NCI-H1092 (cell line): ENCODE measurements at regions not wholly inside any gene's neighbourhood (a gene's known extent, or its start where the extent isn't known, plus 50 kb on each side); places are given as distances from the start of the nearest gene placed in this dataset.
"Not testable (repeated sequence)": the region's sequence is repeated elsewhere in the genome, so short reads cannot be mapped to it uniquely, and the experiment has no call there.

ENCODE experiments used
- DNase-seq: peaks from one replicate; lab custom pipeline; 2025; lab: John Stamatoyannopoulos, UW

DNA sequence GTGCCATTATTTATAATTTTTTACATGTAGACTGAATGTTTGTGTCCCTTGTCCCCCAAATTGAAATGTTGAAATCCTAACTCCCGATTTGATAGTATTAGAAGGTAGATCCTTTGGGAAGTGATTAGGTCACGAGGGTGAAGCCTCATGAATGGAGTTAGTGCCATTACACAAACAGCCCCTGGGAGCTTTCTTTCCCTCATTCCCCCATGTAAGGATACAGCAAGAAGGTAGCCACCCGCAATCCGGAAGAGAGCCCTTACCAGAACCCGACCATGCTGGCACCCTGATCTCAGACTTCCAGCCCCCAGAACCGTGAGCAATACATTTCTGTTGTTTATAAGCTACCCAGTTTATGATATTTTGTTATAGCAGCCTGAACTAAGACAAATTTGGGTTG is 143.2 kb downstream of the NPIPB5 start:
- no peak for DNase-seq

DNA sequence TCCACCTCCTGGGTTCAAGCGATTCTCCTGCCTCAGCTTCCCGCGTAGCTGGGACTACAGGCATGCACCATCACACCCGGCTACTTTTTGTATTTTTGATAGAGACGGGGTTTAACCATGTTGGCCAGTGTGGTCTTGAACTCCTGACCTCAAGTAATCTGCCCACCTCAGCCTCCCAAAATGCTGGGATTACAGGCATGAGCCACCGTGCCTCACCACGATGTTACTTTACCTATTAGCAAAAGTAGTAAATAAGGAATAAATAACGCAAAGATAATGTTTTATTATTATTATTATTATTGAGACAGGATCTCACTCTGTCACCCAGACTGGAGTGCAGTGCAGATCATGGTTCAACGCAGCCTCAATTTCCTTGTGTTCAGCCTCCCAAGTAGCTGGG is 145.9 kb downstream of the NPIPB5 start:
- not testable (repeated sequence) for DNase-seq

DNA sequence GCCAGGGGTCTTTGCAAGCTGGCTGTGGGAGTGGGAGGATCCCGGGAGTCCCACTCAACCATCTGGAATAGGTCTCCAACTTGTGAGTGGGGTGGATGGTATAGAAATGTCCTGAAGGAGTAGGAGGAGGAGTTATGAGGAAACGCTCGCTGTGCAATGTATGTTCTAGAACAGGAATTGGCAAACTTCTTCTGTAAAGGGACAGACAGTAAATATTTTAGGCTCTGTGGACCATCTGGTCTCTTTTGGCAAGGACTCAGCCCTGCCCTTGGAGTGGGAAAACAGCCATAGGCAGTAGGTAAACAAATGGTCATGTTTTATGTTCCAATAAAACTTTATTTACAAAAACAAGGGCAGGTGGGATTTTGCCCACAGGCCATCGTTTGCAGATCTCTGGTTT is 149.2 kb downstream of the NPIPB5 start:
- peak; percentile 12 for DNase-seq

DNA sequence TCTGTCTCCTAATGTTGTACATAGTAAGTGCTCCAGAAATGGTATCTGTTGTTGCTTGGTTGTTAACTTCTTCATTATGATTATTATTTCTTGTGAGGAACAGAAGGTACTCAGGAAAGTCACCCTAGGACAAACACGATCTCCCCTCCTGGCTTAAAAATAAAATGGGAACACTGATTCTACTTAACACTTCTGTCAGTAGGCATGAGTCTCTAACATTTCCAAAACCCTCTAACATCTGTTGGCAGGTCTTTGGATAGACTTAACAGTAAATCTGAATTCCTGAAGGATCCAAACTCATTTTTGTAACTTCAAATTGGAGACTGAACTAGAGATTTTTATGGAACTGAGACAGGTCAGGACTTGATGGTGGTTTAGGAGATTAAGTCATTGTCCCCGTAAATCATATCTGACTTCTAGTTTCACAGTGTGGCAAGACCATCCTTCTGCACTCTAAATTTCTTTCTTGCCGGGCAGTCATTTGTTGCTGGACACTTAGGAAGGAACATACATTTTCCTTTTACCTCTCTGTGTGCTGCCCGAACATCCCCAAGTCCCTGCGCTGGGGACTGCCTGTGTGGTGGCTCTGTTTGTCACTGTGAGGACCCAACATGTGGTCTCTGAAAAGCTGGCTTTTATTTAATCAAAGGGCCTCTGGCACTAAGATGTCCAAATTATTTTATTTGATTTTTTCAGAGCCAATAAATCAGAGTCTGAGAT is 149.9 kb downstream of the NPIPB5 start:
- no peak for DNase-seq

DNA sequence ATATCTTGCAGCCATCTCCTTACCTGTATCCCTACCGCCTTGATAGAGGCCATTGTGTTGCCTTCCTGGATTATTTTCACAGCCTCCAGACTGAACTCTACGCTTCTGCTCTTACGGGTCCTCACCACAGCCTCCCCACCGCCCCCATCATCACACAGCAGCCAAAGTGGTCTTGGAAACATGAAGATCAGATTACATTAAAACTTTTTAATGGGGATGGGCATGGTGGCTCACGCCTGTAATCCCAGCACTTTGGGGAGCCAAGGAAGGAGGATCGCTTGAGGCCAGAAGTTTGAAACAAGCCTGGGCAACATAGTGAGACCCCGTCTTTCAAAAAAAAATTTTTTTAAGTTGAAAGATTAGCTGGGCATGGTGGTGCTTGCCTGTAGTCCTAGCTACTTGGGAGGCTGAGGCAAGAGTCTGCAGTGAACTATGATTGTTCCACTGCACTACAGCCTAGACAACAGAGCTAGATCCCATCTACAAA is 150.5 kb downstream of the NPIPB5 start:
- DNase-seq = no peak

DNA sequence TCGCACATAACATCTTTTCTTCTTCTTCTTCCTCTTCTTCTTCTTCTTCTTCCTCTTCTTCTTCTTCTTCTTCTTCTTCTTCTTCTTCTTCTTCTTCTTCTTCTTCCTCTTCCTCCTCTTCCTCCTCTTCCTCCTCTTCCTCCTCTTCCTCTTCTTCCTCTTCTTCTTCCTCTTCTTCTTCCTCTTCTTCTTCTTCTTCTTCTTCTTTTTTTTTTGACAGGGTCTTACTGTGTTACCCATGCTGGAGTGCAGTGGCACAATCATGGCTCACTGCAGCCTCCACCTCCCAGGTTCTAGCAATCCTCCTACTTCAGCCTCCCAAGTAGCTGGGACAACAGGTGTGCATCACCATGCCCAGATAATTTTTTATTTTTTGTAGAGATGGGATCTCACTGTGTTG is 151.0 kb upstream of the HS3ST2 start:
- DNase-seq = not testable (repeated sequence)

DNA sequence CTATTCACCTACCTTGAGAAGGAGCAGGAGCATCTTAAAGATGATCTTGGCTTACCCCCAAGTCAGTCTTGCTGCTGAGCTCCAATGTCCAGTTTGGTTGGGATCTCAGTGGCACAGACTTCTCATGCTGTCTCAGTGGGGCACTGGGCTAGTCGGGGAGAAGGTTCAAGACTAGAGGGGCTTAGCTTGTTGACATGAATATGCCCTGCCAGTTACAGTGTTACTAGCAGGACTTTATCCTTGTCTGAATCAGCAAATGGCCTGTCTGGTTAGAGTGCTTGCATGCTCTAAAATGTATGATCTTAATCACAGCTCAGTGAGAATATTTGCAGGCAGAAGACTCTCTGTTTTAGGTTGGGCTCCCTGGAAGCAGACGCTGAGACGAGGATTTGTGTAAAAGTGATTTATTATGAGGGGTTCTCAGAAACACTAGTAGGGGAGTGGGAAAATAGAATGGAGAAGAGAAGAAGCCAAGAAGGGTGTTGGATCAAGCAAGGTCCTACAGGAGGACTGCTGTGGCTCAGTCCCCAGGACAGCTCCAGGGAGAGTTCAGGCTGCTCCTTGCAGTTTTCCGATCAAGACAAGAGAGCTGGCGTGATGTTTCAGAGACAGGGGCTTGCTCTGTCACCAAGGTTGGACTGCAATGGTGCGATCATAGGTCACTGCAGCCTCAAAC is 150.4 kb upstream of the HS3ST2 start:
- no peak for DNase-seq

DNA sequence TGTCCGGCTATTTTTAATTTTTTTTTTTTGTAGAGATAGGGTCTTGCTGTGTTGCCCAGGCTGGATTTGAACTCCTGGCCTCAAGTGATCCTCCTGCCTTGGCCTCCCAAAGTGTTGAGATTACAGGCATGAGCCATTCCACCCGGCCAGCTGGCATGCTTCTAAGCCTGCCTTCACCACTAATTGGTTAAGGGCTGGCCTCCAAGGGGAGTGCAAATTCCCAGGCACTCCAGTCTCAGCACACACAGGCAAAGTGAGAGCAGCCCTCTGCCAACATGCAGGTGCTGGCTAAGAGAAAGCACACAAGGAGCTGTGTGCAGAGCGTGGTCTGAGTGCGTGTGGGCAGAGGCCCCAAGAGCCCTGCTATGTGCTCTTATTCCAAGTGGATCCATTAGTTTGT is 149.8 kb upstream of the HS3ST2 start:
- peak; percentile 62 for DNase-seq

DNA sequence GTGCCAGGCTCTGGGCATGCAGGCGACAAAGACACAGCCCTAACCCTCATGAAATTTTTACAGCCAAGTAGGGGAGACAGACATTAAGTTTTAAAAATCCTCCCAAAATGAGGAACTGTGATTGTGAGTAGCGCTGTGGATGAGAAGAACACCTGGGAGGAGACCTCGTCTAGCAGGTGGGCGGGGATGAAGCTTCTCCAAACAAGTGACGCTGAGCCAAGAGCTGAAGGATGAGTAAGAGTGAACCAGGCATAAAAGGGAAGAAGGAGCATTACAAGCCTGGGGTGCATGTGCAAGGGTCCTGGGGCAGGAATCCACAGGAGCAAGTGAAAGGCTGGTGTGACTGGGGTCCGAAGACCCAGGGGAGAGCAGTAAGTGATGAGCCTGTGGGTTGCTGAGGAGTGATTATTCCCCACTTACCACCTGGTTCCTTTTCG is 149.4 kb upstream of the HS3ST2 start:
- DNase-seq = no peak

DNA sequence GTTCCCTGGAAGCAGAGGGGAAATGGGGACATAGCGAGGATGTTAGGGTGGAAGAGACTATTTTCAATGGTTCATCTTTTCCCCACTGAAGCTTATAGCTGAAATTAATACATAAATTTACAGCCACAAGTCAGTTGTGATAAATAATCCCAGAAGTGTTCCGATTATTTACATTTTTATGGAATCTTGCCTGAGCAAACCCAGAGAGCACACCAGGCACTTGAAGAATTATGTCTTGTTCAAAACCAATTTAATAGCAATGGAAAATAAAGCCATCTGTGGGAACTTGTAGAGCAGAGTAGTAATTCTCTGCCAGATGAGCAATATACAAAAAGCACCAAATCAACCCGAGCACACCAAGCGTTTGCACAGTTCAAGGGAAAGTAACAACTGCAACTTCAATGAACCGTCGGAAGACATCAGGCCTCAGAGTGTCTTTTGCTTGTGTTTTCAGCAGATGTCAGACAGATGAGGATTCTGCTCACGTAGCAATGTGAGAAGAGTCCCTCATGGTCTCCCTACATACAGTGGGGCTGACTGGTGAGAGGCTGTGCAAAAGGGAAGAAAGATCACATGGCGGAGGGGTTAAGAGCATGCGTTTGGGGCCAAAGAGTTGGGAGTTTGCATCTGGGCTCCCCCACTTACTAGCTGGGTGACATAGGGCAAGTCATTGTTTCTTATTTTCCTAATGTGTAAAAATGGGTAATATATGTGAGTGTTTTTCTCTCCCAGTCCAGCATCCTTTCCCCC is 148.7 kb upstream of the HS3ST2 start:
- DNase-seq = no peak

DNA sequence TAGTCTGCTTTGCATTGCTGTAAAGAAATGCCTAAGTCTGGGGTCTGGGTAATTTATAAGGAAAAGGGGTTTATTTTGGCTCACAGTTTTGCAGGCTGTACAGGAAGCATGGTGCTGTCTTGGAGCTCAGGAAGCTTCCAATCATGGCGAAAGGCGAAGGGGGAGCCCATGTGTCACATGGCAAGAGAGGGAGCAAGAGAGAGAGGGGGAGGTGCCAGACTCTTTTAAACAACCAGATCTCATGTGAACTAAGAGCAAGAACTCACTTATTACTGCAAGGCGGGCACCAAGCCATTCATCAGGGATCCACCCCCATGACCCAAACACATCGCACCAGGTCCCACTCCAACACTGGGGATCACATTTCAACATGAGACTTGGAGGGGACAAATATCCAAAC is 148.2 kb upstream of the HS3ST2 start:
- DNase-seq = no peak

DNA sequence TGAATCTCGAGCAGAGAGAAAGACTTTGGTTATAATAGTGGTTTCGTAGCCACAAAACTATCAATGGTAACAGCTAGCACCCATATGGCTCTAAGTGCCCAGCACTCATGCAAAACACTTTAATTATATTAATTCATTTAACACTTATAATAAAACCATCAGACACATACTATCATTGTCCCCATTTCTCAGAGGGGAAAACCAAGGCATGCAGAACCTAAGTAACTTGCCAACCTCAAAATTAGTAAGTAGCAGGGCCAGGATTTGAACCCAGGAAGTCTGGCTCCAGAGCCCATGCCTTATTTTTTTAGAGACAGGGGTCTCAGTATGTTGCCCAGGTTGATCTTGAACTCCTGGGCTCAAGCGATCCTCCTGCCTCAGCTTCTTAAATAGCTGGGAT is 145.6 kb upstream of the HS3ST2 start:
- no peak for DNase-seq

DNA sequence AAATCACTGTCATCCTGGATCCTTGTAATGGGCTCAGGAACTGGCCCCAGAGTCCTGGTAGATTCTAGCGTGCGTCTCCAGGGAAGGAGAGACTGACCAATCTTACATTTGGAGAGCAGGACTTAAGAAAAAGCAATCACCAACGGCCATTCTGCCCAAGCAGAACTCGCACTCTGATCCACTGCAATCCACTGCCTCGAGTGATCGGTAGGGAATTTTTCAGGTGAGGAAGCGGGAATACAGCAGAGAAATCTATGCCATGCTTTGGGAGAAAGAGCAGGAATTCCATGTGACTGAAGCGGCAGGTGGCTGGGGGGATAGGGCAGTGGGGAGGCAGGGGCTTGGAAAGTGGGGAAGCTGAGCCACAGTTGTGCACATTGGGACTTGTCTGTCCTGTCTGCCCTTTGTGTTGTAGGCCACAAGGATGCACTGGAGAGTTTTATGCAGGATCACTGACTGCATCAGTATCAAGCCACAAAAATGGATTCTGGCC is 143.9 kb upstream of the HS3ST2 start:
- DNase-seq = no peak

DNA sequence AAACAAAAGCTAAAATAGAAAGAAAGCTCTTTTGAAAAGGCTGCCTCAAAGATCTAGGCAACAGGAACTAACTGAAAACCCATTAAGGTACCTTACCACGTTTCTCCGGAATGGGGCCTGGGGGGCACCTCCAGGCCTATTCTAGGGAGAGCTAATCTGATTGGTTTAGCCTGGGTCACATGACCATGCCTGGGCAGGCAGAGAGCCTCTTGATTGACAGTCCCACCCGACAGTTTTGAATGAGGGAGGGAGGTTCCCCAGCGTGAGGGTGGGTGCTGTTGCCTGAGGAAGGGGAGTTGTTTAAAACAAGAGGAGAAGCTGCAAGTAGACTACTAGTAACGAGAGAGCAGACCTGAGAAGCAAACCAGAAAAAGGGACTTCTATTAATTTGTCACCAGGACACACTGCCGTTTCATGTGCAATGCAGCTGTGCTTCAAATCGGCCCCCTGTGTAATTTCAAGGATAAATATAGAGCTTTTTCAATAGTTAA is 143.4 kb upstream of the HS3ST2 start:
- no peak for DNase-seq

DNA sequence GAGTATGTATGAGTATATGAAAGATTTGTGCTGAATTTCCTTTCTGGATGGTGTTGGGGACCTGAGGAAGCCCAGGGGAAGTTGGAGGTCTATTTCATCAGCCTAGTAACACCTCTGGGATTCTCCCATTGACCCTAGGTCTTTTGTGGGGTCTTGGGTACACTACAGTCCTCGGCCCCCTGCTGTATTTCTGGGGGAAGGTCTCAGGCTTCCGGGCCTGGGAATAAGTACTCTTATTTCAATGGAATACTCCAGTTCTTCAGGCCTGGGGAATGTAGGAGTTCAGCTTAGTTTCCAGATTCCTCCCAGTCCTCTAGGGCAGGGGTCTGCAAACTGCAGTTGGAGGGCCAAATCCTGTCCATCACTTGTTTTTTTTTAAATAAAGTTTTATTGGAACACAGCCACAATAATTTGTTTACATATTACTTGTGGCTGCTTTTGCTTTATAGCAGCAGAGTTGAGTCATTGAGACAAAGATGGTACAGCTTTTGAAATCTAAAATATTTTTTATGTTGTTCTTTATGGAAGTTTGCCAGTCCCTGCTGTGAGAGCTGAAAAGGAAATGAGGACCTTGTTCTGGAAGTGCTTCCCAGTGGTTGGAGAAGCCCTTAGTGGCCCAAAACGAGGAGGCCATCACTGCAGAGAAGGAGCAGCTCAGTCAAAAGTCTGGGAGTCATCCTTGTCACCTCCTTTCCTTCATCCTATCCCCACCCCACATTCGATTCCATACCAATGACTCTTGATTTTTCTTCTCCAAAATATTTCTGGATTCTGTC is 142.5 kb upstream of the HS3ST2 start:
- no peak for DNase-seq

DNA sequence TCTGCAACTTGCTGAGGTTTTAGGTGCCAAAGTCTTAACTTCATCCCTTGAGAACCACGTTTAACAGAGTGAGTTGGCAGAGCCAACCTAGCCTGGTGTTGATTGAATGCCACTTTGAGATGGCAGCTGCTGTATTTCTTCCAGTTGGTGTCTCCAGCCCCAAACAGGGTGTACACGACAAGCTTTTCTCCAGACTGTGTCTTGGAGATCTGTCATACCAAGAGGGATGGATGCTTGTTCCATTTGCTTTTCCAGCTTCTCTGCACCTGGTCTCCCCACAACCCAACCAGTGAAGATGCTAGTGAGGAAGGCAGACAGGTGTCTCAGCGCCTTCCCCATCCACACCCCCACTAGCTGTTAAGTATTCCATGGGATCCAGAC is 141.1 kb upstream of the HS3ST2 start:
- no peak for DNase-seq

DNA sequence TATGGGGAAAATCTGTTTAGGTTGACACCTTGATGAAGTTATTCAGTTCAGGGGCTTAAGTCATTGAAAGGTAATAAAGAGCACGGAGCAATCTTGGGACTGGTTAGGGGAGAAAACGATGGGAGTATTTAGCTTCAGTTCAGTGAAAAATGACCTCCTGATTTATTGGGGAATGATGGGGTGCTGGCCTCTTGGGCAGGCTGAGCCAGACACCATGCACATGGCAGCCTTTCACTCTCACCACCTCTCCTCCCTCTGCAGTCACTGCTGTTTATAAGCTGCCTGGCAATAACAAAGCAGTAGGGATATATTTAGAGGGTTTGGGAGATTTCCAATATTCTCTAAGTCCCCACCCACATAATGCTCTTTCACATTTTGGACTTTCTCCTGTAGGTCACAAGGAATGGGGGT is 140.5 kb upstream of the HS3ST2 start:
- no peak for DNase-seq

DNA sequence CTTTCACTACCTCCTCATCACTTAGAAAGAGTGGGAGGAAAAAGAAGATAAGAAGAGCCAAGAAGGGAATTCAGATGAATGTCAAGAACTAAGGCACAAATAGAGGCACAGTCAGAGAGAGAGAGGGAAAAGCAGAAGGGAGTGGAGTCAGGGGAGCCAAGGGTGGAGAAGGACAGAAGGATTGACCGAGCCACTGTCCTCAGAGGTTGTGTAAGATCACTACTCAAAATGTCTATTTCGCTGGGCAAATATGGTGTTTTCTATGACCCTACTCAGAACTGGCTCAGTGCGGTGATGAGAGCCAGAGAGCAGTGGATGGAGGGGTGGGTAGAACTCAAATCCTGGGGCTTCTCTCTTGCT is 139.2 kb upstream of the HS3ST2 start:
- no peak for DNase-seq

DNA sequence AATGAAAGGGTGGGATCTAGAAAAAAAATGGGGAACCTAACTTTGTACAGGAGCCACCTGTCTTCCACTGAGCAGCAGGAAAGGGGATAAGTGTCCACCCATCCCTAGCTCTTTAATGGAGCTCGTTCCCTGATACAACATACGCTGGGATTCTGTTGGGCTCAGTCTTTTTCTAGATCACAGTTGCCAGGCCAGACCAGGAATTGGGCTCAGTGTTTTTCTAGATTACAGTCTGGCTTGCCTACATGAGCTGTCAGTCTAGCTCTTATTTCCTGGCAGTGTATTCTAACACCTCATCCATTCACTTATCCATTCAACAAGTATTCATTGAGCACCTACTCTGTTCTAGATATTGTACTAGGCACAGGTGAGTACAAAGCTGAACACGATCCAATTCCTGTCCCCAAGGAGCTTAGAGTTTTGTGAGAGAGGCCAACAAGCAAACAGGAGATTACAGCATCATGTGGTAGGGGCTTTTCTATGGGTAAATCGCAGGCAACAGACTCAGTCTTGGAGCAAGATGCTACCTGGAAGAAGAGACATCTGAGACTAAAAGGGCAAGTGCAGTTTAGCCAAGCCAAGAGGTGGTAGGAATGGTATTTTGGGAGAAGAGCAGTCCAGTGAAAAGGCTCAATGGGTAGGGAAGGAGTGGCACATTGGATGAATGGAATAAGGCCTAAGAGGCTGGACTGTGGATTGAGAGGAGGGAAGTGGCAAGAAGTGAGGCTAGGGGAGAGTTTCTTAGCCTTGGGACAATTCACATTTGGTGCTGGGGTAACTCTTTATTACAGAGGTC is 138.0 kb upstream of the HS3ST2 start:
- DNase-seq = no peak

DNA sequence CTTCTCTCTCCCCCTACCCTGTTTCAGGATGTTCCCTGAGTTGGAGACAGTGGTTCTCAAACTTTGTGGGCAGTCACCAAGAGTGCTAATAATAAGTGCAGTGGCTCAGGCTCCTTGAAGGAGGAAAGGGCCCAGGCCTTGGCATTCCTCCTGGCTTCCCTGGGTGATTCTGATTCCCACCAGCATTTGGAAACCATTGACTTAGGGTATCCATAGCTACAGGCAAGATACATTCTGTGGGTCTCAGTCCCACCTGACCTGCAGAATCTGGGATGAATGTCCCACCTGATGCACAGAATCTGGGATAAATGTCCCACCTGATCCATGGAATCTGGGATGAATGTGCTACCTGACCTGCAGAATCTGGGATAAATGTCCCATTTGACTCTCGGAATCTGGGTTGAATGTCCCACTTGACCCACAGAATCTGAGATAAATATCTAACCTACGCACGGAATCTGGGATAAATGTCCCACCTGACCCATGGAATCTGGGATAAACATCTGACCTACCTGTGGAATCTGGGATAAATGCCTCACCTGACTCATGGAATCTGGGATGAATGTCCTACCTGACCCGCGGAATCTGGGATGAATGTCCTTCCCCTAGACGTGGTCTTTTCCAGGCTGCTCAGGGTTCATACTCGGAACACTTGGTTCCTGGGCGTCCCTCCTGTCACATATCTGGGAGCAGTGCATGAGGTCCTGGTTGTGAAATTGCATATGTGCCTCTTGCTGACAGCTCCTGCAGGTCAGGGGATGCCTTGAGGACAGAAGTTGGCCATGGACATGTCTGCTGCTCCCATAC is 136.7 kb upstream of the HS3ST2 start:
- no peak for DNase-seq
